HG02840 (cell line): ENCODE measurements at regions not wholly inside any gene's neighbourhood (a gene's known extent, or its start where the extent isn't known, plus 50 kb on each side); places are given as distances from the start of the nearest gene placed in this dataset.
"Not testable (repeated sequence)": the region's sequence is repeated elsewhere in the genome, so short reads cannot be mapped to it uniquely, and the experiment has no call there.

Experiments
- ATAC-seq: cut with Tn5 transposase; IDR thresholded peaks from one replicate; pipeline ENCODE4 v1.9.1; 2021; ENCODE audit warnings: mild to moderate bottlenecking, moderate library complexity, moderate number of reproducible peaks; ENCODE audit not compliant: unreplicated experiment, low FRiP score

DNA sequence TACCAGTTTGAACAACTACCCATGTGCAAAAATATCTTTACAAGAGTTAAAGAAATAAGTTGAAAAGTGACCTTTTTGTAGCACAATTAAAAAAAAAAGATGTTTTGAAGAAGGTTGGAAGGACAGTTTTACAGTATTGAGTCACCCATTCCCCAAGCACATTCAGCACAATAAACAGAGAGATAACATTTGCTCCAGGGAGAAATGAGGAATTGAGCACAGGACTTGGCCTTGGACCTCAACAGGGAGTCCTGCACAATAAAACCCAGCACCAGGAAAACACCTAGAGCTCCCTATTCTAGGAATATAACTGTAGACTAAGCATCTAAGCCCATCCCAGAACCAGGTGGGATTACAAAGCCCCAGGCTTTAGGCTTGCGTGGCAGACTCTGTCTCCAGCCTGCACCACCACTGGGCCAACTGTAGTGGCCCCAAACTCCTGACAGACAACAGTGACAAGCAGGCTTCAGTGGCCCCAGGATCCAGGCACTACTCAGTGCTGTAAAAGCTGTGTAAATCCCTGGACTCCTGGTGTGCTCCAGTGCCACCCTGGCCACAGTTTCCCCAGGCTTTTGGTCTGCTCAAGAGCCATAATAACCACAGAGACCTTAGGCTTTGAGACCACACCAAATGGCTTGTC is 857.2 kb downstream of the SLITRK1 start:
- no peak for ATAC-seq

DNA sequence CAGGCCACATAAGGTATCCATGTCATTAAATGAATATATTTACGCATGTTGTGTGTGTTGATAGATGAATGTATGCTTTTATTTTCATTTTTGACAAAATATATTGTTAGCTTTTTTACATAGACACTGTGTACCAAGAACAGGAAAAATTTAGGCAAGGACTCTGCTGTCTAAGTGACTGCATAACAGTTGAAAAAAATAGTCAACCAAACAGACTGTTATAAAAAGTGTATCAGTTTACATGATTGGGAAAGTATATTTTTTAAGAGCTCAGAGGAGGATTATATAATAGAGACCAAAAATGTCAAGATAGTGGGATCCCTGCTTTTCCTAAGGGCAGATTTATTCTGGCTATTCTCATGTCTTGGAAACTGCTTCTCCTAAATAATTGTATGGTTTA is 858.0 kb downstream of the SLITRK1 start:
- ATAC-seq = no peak

DNA sequence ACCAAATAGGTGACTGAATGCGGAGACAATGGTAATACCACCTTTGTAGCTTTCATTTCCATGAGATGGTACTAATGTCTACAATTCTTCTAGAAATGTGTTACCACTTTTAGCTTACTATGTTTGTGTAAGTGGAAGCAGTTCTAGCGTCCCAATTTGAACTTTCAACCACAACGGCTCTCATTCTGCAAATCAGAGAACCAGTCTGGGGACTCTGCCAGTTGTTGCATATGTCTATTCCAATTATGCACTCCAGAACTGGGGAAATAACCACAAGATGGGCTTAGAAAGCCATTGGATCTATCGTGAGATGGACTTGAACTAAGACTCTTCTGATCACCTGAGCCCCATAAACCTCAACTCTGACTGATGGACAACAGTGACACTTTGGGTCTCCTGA is 862.3 kb downstream of the SLITRK1 start:
- ATAC-seq = no peak

DNA sequence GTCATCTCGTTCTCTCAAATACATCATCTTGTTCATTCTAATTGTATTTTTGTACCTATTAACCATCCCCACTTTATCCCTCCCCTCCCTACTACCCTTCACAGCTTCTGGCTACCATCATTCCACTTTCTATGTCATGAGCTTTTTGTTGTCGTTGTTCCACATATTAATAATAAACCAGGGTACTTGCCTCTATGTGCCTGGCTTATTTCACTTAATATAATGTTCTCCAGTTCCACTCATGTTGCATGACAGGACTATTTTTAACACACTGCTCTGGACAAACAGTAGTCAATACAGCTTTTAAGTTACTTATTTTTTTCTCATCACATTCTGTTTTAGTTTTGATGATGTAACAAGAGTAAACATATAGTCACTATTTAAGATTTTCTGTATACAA is 872.3 kb downstream of the SLITRK1 start:
- no peak for ATAC-seq

DNA sequence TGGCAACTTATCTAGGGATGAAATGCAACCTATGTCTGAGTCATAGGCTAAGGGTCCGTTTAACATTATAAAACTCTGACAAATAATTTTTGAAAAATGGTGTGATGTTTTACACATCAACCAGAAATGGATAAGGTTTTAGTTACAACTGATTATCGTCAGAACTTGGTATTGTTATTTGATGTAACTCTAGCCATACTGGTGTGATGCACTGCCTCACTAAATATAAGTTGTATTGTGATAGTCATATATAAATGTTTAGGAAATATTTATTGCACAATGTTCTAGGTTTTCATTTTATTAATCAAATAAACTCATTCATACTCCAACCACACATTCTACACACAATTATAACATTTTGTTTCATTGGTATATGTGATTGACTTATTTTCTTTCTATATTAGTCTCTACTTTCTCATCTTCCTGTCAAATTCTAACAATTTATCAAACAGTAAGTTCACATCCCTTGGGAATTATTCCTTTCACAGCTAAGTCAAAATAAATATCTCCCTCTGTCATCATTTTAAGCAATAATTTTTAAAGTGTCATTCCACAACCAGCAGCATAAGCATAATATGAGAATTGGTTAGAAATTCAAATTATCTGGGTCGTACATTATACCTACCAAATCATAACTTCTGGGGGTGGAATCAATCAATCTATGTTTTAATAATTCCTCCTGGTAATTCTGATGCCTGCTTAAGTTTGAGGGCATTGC is 873.9 kb downstream of the SLITRK1 start:
- ATAC-seq = no peak

DNA sequence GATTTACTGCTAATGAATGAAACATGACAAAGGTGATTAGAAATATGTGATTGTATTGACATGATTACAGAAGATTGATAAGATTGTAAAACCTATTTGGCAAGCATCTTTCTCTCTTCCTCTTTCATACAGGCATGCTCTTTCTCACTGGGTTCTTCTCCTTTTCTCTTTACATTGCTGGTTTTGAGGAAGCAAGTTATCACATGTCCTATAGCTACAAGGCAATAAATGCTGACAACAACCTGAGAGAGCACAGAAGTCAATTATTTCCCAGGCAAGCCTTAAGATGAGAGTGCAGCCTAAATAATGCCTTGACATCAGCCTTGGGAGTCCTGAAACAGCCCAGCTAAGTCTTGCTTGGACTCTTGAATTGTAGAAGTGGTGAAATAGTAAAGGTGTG is 875.0 kb downstream of the SLITRK1 start:
- ATAC-seq = no peak

DNA sequence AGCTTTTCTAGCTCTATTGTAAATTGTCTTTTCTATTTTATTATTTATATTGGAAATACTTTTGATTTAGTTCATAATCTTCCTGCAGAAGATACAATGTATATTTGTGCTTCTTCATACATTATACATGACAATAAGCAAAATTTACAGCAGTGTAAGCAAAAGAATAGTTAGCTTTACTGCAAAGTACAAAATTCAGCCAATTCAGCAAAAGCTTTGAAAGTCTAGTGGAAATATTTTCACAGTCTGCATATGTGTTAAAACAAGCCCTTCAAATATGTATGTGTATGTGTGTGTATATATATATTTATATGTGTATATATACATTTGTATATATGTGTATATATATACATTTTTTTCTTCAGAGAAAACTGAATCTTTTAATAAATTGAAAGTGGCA is 879.1 kb downstream of the SLITRK1 start:
- ATAC-seq = no peak

DNA sequence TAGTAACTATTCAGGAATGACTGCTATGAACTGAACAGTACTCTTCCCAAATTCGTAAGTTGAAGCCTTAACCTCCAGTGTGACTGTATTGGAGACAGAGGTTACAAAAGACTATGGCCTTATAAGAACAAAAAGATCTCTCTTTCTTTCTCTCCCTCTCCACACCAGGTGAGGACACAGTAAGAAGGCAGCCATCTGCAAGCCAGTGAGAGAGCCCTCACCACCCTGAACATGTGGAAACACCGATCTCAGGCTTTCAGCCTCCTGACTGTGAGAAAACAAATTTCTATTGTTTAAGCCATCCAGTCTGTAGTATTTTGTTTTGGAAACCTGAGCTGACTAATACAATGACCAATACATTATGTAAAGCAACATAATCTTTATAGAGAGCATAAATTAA is 888.9 kb downstream of the SLITRK1 start:
- no peak for ATAC-seq

DNA sequence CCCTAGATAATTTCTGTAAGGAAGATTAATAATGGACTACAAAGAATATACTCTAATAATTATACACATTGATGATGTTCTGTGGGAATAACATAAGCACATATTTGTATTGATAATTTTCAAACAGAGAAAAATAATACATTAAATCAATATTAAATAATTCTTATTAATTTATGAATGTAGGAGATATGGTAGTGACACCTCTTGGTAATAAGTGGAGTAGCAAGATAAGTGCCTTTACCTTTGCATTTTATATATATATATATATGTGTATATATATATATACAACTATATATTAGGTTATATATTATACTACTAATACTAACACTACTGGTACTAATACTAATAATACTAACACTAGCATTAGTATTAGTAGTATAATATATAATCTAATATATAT is 905.8 kb downstream of the SLITRK1 start:
- ATAC-seq = no peak

DNA sequence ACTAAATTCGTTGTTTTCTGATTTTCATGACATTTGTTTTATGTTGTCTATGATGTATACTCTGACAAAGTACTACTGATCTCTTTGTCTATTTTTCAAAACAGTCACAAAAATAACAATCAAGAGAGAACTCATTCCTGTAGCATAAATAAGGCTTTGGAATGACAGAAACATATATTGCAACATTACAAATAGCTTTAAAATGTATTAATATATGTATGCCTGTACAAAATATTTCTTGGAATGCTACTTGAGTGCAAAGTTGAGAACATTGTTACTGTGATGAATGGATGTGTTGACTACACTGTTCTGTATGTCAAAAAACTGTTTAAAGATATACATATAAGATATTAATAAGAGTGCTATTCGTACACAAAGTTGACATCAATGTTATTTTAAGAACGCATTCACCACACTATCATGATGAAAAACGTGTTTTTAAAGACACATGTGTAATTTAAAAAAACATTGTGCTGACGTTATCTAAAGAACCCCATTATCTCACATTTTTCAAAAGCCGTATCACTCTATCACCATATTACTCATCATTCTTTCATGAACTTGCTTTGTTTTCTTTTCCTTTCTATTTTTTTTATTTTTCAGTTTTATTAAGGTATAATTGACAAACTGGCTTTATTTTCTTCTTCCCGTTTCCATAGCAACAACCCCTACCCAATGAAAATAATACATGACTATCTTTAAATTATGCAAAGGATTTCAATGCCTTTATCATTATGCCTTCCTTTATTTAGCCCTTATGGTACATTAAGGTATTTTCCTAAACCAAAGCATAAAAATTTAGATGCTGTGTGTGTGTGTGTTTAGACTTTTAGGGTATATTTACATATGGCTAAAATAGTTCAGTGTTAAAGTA is 918.8 kb downstream of the SLITRK1 start:
- no peak for ATAC-seq

DNA sequence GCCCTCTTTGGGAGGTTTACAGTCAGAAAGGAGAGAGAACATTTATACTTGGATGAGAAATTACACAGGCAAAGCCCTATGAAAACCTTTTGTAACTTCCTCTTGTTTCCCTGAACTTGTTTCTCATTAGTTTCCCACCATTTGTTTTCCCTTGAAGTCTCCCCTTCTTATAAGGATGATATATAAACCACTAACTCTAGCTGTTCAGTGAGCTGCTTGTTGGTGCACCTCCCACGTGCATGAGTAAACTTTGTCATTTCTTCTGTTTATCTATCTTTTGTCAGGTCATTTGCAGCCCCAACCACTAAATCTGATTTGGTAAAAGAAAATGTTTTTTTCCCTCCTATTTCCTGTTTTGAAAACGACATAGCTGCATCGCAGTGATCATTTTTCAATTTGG is 919.9 kb downstream of the SLITRK1 start:
- no peak for ATAC-seq

DNA sequence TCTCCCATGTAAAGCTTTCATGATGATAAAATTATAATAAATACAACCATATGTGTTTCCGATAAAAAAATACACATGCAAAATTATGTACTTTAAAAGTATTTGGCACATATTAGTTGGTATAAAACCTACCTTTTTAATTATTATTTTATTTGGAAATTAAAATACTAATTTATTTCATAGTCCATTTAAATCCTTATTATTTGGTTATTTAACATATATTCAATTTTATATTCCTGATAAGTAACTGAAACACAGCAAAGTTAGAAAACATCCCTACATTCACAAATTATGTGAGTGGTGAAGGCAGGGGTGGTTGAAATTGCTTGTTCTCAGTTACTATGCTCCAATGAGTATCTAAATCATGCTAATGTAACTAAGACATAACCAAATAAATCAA is 920.5 kb downstream of the SLITRK1 start:
- ATAC-seq = no peak

DNA sequence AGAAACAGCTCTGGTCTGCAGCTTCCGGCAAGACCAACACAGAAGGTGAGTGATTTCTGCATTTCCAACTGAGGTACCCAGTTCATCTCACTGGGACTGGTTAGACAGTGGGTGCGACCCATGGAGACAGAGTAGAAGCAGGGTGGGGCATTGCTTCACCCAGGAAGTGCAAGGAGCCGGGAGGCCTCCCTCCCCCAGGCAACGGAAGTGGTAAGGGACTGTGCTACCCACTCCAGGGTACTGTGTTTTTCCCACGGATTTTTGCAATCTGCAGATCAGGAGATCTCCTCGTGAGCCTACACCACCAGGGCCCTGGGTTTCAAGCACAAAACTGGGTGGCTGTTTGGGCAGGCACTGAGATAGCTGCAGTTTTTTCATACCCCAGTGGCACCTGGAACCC is 929.9 kb downstream of the SLITRK1 start:
- not testable (repeated sequence) for ATAC-seq

DNA sequence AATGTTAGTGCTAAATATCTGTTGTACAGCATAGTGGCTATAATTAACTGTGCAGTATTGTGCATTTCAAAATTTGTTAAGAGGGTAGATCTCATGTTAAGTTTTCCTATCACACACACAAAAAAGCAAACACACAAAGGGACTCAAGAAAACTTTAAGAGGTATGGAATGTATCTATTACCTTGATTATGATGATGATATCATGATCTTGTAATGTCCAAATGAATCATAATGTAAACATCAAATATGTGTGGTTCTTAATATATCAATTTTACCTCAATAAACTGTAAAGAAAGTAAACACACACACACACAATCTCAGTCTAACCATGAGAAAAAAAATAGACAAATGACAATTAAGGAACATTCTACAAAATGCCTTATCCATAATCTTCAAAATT is 934.6 kb downstream of the SLITRK1 start:
- no peak for ATAC-seq

DNA sequence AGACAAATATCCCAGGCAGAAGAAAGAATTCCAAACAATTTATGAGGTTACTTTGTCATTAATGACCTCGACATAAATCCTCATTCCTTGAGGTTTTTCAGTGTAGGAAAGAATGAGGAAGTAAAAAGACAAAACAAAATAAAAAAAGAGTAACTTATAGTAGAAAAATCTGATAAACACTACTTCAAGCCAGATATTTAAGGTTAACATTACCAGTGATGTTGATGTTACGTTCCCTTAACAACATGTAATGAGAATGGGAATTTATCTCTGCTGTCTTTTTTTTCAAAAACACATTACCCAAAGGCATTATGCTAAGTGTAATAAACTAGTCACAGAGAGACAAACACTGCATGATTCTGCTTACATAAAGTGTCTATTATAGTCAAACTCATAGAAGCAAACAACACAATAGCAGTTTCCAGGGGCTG is 935.1 kb downstream of the SLITRK1 start:
- no peak for ATAC-seq

DNA sequence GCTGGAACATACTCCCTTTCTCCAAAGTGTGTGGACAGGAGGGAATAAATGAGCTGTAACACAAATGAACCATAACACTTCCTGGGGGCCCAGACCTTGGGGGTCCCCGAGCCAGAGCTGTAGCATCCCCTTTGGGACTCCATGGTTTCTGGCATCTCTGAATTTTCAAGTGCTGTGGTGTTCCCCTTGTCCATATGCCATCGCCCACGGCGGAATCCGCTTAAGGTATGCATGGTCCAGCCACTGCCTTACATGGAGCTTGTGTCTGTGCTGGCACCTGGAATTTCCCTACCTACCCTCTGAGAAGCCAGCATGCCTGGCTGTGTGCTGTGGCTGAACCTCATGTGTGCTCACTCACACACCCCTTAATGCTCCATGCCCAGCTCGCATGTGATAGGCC is 943.6 kb downstream of the SLITRK1 start:
- no peak for ATAC-seq

DNA sequence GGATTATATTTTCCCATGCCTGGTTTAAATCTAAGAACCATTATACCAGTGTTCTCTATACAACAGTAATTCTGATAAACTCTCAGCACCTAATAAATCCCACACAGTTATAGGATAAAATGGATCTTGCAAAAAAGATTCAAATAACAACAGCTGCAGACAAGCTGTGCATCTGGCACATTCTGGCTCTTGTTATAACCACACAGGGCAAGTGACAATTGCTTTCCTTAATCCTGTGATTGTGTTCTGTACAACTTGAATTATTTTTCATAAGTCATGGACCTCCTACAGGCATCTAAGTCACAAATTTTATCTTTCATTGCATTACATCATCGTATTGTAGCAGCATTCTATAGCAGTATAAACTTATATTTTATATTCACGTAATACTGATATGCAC is 948.3 kb downstream of the SLITRK1 start:
- no peak for ATAC-seq

DNA sequence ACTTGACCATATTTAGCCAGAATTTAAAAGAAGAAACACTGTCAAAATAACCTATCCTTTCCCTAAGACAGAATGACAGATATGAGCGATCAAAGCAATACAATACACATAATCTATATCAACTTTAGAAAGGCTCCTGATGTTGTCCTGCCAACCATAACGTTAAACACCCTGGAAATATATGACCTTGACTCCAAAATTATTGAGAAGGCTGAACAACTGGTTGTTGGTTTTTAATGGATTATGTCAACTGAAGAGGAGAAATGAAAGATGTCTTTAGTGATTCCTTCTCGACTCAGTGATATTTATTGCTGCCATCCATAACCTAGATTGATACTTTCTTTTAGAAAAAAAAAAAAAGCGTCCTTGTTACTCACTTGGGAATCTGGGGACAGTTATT is 957.2 kb downstream of the SLITRK1 start:
- ATAC-seq = no peak

DNA sequence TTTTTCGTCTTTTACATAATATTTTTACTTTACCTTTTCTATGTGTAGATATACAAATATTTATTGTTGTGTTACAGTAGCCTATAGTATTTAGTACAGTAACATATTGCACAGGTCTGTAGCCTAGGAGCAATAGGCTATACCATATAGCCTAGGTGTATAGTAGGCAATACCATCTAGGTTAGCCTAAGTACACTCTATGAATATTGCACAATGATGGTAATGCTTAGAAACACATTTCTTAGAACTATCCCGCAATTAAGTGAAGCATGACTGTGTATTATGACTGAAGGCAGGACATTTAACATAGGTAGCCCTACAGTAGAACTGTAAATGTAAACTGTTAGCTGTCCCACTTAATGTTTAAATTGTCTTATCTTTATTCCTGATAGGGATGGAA is 964.3 kb downstream of the SLITRK1 start:
- ATAC-seq = no peak

DNA sequence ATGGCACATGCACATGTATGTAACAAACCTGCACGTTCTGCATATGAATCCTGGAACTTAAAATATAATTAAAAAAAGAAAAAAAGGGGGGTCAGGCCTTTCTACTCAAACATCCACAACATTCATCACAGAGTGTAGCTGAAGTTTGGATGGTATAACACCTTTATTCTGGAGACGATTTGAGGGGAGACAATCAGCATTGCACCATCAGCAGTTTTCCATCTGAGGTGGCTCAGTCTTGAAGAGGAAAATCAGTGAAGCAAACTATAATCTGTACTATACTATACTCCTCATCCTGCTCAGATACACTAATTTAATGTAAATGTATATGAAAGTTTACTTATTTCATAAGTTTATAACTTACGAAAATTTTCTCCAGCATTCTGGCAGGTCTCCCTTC is 969.7 kb downstream of the SLITRK1 start:
- ATAC-seq = no peak

DNA sequence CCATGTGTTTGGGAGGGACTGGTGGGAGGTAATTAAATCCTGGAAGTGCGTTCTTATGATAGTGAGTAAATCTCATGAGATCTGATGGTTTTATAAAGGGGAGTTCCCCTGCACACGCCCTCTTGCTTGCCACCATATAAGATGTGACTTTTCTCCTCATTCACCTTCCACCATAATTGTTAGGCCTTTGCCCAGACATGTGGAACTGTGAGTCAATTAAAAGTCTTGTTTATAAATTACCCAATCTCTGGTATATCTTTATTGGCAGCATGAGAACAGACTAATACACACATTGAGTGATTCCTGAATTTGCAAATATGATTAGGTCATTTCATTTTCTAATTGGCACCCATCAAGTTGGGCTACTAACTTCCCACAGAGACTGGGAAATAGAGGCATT is 977.2 kb downstream of the SLITRK1 start:
- no peak for ATAC-seq
